Skeletal muscle tissue (tissue), 3 donors: ENCODE measurements at regions not wholly inside any gene's neighbourhood (a gene's known extent, or its start where the extent isn't known, plus 50 kb on each side); places are given as distances from the start of the nearest gene placed in this dataset.

Experiments used
- H3K27ac ChIP-seq: one replicate; pipeline ENCODE4 v1.7.0; 2013; ENCODE audit warnings: mild to moderate bottlenecking, low read depth, low read length, inconsistent platforms
- H3K27me3 ChIP-seq, 3 donors: one replicate each; pipeline ENCODE4 v1.7.0; 2013; ENCODE audit warnings: low read length in 3 of 3; ENCODE audit not compliant: control insufficient read depth in 3 of 3, insufficient read depth in 3 of 3
- H3K36me3 ChIP-seq, 3 donors: one replicate each; pipeline ENCODE4 v1.7.0; 2013; ENCODE audit warnings: low read length in 3 of 3; ENCODE audit not compliant: control insufficient read depth in 3 of 3, insufficient read depth in 3 of 3
- H3K4me1 ChIP-seq, 3 donors: one replicate each; pipeline ENCODE4 v1.7.0; 2013; ENCODE audit warnings: low read length in 3 of 3, mild to moderate bottlenecking in 3 of 3; ENCODE audit not compliant: control insufficient read depth in 3 of 3, insufficient read depth in 3 of 3
- H3K4me3 ChIP-seq, 3 donors: one replicate each; pipeline ENCODE4 v1.7.0; 2013; ENCODE audit warnings: low read length in 3 of 3
- H3K9ac ChIP-seq, 3 donors: one replicate each; pipeline ENCODE4 v1.7.0; 2013; ENCODE audit warnings: low read length in 3 of 3, mild to moderate bottlenecking in 3 of 3, moderate library complexity in 2 of 3, low read depth in 1 of 3
- H3K9me3 ChIP-seq, 3 donors: one replicate each; pipeline ENCODE4 v1.7.0; 2013; ENCODE audit warnings: low read length in 3 of 3; ENCODE audit not compliant: control insufficient read depth in 3 of 3
- donor health status: Osteomylitis.

GRCh38 chr12:107884769-107885694, 110.5 kb downstream of the ASCL4 start:
- H3K4me1 ChIP-seq: no peaks in the 10 kb centered on the region
- H3K4me3 ChIP-seq: no peak overlapping the region
- peaks cover 0 to 5% (median 2%) of the 10 kb centered on the region in 3 donors for H3K27me3 ChIP-seq
- no peak overlapping the region for H3K27ac ChIP-seq
- no peaks in the 10 kb centered on the region for H3K9me3 ChIP-seq
- no peak overlapping the region for H3K9ac ChIP-seq
- no peaks in the 10 kb centered on the region for H3K36me3 ChIP-seq

- no peak overlapping the region for H3K9ac ChIP-seq
- no peak overlapping the region for H3K4me3 ChIP-seq
- H3K27me3 ChIP-seq: peaks cover 0 to 3% (median 2%) of the 10 kb centered on the region in 3 donors
- H3K9me3 ChIP-seq: no peaks in the 10 kb centered on the region
- no peaks in the 10 kb centered on the region for H3K36me3 ChIP-seq
- no peak overlapping the region for H3K27ac ChIP-seq
- no peaks in the 10 kb centered on the region for H3K4me1 ChIP-seq
Measured at GRCh38 chr12:107888789-107889188, 114.3 kb downstream of the ASCL4 start.

- Histone ChIP-seq H3K27me3 (peaks cover 0 to 3% (median 2%) of the 10 kb centered on the region in 3 donors), H3K27ac (no peak overlapping the region), H3K36me3 (no peaks in the 10 kb centered on the region), H3K9me3 (no peaks in the 10 kb centered on the region), H3K9ac (no peak overlapping the region), H3K4me1 (no peaks in the 10 kb centered on the region), H3K4me3 (no peak overlapping the region)
Measured at GRCh38 chr12:107891967-107892366, 117.5 kb downstream of the ASCL4 start.

GRCh38 chr12:107894589-107894988, 120.1 kb downstream of the ASCL4 start:
- Histone ChIP-seq H3K27ac (no peak overlapping the region), H3K27me3 (peaks cover 0 to 5% (median 3%) of the 10 kb centered on the region in 3 donors), H3K36me3 (no peaks in the 10 kb centered on the region)

GRCh38 chr12:107895966-107896365, 121.5 kb downstream of the ASCL4 start:
- Histone ChIP-seq H3K9ac (no peak overlapping the region), H3K27ac (no peak overlapping the region), H3K4me1 (no peaks in the 10 kb centered on the region), H3K9me3 (no peaks in the 10 kb centered on the region), H3K4me3 (no peak overlapping the region), H3K36me3 (no peaks in the 10 kb centered on the region), H3K27me3 (peaks cover 0 to 4% (median 3%) of the 10 kb centered on the region in 3 donors)

More at GRCh38 chr12:107894589-107894988, 120.1 kb downstream of the ASCL4 start:
- Histone ChIP-seq H3K4me3 (no peak overlapping the region), H3K9me3 (no peaks in the 10 kb centered on the region), H3K4me1 (no peaks in the 10 kb centered on the region), H3K9ac (no peak overlapping the region)

GRCh38 chr12:107900588-107900987, 126.1 kb downstream of the ASCL4 start:
- H3K4me1 ChIP-seq: peaks cover 0 to 5% (median 0%) of the 10 kb centered on the region in 3 donors
- H3K4me3 ChIP-seq: no peak overlapping the region
- peaks cover 4 to 7% (median 5%) of the 10 kb centered on the region in 3 donors for H3K27me3 ChIP-seq

GRCh38 chr12:107903341-107904061, 129.0 kb downstream of the ASCL4 start:
- H3K4me3 ChIP-seq: no peak overlapping the region
- no peak overlapping the region for H3K27ac ChIP-seq
- H3K9ac ChIP-seq: no peak overlapping the region
- H3K9me3 ChIP-seq: no peaks in the 10 kb centered on the region
- H3K4me1 ChIP-seq: peaks cover 0 to 5% (median 0%) of the 10 kb centered on the region in 3 donors
- H3K27me3 ChIP-seq: peaks cover 12 to 20% (median 16%) of the 10 kb centered on the region in 3 donors
- no peaks in the 10 kb centered on the region for H3K36me3 ChIP-seq

More at GRCh38 chr12:107900588-107900987, 126.1 kb downstream of the ASCL4 start:
- H3K27ac ChIP-seq: no peak overlapping the region
- no peaks in the 10 kb centered on the region for H3K9me3 ChIP-seq
- H3K36me3 ChIP-seq: no peaks in the 10 kb centered on the region
- H3K9ac ChIP-seq: no peak overlapping the region

GRCh38 chr12:107906707-107907106, 132.2 kb downstream of the ASCL4 start:
- Histone ChIP-seq H3K36me3 (no peaks in the 10 kb centered on the region), H3K27ac (no peak overlapping the region), H3K9ac (no peak overlapping the region), H3K4me1 (peaks cover 0 to 5% (median 0%) of the 10 kb centered on the region in 3 donors), H3K27me3 (peaks cover 28 to 37% (median 32%) of the 10 kb centered on the region in 3 donors), H3K9me3 (no peaks in the 10 kb centered on the region), H3K4me3 (no peak overlapping the region)

GRCh38 chr12:107912421-107913004, 138.0 kb downstream of the ASCL4 start:
- H3K27me3 ChIP-seq: peaks cover 15 to 45% (median 40%) of the 10 kb centered on the region in 3 donors
- no peaks in the 10 kb centered on the region for H3K9me3 ChIP-seq
- H3K4me1 ChIP-seq: no peaks in the 10 kb centered on the region
- no peaks in the 10 kb centered on the region for H3K36me3 ChIP-seq
- no peak overlapping the region for H3K27ac ChIP-seq
- H3K9ac ChIP-seq: no peak overlapping the region
- no peak overlapping the region for H3K4me3 ChIP-seq
